HG02970 (cell line): ENCODE measurements at regions not wholly inside any gene's neighbourhood (a gene's known extent, or its start where the extent isn't known, plus 50 kb on each side); places are given as distances from the start of the nearest gene placed in this dataset.
"Not testable (repeated sequence)": the region's sequence is repeated elsewhere in the genome, so short reads cannot be mapped to it uniquely, and the experiment has no call there.

Experiments
- ATAC-seq: cut with Tn5 transposase; IDR thresholded peaks from one replicate; pipeline ENCODE4 v1.9.1; 2021; ENCODE audit warnings: mild to moderate bottlenecking, moderate library complexity, moderate number of reproducible peaks; ENCODE audit not compliant: unreplicated experiment, low FRiP score

DNA sequence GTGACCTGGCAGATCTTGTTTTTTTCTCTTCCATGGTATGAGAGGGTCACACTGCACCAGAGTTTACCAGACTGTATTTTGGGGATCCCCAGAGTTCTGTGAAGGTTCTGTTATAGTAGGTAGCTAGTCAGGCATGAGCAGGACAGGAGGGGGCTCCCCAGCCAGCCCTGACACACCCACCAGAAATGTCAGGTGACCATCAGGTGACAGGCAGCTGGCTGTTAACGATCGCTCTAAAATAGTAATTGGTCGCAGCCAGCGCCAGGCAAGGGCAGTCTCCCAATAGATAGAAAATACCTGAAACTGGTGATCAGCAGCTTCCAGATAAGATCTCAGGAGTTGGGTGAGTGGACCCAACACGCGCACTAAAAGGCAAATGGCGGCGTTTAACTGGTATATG, 264.9 kb downstream of the RHOU start:
- ATAC-seq: no peak

DNA sequence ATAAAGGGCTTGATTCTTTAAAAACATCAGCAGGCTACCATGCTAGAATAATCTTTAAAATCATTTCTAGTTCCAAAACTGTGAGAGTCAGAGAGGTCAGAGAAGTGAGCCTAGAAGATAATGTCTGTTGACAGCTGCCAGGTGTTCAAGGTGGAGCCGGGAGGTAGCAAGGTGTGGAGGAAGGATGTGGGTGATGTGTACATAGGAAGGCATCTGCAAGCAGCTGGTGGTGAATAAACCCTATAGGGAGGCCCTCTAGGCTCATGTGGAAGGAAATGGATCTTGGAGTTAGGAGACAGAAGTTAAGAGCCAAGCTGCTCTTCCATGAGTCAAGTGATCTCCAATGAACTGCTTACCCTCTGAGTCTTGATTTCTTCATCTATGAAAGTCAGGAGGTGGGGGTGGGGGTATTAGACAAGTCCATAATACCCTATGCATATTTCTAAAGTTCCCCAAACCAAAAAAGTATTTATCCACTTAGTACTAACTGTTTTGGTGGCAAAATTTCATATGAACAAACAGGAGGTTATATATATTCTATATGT, 266.3 kb downstream of the RHOU start:
- ATAC-seq: no peak

DNA sequence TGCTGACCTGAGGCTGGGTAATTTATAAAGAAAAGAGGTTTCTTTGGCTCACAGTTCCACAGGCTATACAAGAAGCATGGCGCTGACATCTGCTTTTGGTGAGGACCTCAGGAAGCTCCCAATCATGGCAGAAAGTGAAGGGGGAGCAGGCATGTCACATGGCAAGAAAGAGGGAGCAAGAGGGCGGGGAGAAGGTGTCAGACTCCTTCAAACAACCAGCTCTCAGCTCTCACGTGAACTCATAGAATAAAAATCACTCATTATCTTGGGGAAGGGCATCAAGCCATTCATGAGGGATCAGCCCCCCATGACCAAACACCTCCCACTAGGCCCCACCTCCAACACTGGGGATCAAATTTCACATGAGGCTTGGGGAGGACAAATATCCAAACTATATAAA, 266.8 kb downstream of the RHOU start:
- ATAC-seq: no peak

DNA sequence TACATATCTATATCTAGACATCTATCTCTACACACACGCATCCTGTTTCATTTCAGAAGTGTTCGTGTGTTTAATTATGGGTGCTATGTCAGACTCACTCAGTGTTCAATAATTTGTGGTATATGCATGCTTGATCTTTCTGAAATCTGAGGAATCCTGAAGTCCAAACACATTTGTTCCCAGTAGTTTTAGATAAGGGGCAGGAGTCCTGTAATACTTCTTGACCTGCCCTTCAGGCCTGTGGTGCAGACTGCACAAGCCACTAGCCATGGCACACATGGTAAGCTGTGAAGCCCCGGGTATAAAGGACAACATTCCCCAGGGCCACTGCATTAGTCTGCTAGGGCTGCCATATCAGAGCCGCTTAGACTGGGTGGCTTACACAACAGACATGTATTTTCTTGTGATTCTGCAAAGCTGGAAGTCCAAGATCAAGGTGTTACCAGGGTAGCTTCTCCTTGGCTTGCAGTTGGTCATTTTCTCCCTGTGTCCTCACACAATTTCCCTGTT, 267.2 kb downstream of the RHOU start:
- no peak for ATAC-seq

DNA sequence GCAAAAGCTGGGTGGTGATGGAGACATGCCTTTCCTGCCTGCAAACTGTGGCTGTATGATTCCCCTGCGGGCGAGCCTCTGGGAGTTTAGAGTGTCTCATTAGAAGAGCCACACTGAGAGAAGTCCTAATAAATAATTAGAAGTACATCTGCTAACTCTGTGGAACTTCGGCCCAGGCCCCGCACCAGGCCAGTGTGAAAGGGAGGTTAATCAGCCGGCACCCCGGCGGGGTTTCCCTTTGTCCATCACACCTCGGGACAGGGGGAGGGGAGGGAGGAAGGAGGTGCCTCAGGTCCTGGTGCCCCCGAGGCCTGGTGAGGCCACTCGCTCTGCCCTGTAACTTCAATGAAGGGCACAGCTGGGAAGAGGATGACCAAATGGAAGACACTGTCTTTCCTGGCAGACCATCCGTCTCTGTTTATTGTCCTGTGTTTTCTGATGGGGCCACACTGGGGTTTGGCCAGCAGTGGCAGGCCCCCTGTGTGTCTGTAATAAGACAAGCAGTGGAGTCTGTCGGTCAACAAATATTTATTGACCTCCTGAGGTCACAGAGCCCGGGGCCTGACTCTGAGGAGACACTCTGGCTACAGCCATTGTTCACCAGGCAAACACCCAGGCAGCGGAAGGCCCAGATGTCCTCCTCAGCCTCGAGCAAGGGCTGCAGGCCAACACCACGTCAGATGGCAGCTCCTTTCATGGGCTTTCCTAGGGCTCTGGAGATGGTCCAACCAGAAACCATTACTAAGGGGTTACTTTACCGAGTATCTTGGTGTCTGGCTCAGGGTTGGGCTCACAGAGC, 267.5 kb upstream of the RAB4A start:
- no peak for ATAC-seq

DNA sequence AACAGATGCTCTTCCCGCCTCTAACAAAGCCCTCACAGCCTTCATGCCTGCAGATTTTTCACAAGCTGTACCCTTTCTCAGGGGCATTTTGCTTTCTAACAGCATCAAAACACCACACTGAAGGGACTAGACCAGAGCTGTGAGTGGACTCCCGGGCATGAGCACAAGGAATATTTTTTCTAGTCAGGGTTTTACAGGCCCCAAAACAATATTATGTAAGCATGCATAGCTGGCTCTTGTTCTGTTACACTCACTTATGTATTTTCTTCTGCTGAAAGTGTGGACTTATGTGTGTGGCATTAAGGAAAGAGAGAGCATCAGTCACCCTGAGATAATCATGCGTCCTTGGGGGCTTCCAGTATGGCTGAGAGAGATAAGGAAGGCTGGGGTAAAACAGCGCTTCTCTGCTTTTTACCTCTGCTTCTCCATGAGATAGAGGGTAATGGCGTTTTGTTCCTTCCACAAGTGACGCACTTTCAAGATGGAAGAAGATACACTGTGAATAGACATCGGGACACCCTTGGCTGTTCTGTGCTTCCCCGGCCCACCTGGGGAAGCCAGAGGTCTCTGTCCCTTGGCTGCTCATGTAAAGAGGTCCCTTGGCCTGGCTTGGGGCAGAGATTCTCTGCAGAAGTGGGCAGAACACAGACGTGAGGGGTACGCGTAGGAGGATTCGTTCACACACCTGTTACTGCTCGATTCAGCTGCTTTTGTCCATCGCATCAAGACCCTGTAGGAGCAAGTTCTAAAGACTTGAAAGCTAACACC, 266.7 kb upstream of the RAB4A start:
- ATAC-seq: no peak

DNA sequence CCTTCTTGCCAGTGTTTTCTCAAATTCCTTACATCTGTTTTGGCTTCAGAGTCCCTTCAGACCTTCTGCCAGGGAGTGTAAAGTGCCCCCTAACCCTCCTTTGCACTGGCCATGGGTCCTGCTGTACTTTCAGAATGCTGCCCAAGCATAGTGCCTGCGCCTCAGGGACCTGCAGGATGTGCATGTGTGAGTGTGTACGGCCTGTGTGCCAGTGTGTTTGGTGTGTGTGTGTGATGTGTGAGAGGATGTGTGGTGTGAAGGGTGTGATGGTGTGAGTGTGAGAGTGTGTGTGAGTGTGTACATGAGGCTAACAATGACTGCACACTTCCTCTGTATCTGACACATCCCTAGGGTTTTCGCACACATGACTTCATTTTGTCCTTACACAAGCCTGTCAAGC, 265.8 kb upstream of the RAB4A start:
- ATAC-seq: no peak

DNA sequence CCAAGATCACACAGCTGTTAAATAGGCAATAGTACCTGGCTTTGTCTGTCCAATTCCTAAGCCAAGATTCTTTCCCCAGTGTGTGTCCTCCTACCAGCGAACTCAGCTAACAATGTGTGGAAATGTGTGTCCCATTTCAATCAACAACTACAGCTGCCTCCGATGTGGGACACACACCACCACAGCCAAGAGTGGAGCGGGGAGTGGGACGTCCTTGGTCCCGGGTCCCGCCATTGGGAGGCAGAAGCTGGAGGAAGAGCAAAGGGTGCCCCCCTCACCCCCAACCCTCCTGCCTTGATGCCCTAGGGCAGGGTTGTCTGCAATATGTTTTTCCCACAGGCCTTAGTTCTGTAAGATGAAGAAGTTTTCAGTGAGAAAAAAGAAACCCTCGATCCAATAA, 265.4 kb upstream of the RAB4A start:
- ATAC-seq: no peak

DNA sequence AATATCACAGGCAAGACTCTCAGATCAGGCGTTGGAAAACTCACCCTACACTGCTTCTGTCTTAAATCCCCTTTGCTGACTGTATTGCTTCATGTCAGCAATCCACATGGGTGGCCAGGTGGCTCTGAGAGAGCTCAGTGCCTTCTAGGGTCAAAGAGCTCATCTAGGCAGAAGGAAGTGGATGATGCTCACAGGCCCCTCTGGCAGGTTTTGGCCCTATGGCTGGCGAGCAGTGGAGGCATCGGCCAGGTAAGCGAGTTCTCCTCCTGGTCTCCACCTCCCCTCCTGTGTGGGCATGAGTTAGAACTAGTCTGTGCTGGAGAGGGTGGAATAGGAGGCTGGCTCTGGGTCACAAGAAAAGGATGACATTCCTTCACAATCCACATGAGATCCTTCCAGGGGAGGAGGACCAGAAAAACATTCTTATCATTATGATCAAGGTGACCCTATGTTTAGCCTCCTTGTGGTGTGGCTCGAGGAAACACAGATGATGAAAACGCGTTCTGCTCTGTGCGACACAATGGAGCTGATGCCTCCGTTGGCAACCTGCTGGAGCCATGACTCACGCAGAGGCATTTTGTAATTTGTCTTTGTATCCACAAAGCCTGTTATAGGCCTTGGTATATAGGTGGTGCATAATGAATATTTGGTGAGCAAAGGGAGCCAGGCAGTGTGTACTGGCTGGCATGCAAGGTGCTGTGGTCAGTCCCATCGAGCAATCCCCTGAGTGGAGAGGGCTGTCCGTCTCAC, 264.6 kb upstream of the RAB4A start:
- no peak for ATAC-seq

DNA sequence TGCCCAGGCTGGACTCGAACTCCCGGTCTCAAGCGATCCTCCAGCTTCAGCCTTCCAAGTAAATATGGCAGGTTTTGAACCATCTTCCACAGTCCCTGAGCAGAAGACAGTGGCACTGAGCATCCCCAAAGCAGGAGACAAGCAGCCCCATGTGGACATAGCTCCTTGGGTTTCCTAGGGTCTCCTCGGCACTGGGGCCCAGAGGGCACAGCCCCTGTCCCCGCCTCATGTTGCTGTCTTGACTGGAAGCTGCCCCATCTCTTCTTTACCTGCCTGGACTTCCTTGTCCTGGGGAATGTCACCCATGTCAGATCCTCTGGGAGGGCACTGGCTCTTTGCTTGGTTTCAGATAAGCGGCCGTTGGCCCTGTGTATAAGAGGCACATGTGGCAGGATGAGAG, 263.7 kb upstream of the RAB4A start:
- ATAC-seq: no peak

DNA sequence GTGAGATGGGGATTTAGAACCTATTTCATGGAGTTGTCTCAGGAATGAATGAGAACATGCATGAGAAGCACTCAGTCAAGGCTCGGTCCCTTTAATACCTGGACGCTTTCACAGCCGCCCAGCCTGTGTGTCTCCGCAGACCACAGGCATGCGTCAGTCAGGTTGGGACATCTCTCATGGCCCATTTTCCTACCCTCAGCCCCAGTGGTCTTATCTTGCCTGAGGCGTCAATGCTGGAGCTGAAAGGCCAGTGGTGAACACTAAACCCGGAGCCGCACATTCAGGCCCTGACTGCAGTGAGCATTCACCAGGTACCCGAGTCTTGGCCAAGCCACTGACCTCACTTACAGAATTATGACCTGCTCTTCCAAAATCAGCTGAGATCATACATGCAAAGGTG, 263.2 kb upstream of the RAB4A start:
- ATAC-seq: no peak

DNA sequence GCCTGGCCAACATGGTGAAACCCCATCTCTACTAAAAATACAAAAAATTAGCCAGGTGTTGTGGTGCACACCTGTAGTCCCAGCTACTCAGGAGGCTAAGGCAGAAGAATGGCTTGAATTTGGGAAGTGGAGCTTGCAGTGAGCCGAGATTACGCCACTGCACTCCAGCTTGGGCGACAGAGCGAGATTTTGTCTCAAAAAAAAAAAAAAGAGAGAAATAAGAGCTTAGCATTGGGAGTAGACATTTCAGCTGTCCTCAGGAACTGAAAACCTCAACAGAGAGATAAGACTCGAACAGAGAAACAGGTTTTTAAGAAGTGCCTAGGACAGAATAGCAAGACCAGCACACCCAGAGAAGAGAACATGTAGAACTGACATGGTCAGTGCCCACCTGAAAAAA, 262.6 kb upstream of the RAB4A start:
- not testable (repeated sequence) for ATAC-seq

DNA sequence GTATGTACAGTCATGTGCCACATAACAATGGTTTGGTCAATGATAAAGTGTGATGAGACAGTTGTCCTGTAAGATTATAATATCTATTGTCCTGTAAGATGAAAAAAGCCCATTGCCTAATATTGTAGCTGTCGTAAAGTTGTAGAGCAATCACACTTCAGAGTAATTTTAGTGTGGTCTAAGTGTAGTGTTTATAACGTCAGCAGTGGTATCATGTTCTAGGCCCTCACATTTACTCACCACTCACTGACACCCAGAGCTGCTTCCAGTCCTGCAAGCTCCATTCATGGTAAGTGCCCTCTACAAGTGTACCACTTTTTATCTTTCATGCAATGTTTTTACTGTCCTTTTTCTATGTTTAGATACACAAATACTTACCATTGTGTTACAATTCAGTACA, 259.9 kb upstream of the RAB4A start:
- no peak for ATAC-seq

DNA sequence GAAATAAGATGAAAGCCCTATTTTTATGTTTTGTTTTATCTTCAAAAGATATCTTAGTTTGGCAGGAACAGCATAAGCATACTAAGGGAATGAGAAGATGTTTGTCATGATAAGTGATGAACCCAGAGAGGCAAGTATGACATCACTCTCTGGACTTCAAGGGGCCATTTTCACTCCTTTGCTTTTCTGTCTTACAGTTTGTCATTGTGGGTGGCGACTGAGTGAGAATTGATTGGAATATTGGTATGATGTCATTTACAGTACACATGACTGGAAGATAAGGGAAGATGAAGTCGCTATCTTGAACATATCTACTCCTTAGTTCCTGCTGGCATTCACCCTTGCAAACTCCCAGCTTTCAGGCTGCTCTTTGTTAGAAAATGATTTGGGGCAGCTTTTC, 258.1 kb upstream of the RAB4A start:
- ATAC-seq: no peak

DNA sequence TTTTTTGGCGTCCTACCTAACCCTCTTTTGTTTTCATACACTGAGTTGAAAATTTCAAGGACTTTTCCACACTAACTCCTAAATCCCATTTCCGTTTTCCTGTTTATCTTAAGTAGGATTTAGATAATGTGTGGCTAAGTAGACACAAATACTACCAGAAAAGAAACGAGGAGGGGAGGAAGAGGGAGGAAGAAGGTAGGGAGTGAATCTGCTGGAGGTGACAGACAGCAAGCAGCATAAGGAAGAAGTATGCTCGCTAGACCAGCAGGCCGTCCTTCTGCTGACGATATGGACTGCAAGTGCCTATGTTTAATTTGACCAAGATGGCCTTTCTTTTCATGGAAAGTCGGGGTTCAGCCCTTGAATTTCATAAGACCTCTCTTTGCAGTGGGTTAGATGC, 256.9 kb upstream of the RAB4A start:
- no peak for ATAC-seq

DNA sequence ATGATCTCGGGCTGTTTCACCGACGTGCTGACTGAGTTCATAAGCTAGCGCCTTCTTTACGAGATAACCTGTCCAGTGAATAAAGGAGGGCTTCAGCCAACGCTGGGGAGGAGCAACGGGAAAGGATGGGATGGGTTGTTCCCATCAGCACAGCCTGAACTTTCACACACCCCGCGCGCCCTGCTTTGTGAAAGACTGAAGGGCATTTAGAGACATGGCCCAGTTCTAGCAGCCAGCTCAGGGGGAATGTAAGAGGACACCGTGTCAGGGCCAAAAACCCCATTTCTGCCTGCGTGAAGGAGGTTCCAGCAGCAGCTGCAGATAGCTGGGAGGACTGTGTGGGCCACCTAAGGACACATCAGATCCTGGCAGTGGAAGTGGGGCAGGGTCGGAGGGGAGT, 255.1 kb upstream of the RAB4A start:
- no peak for ATAC-seq

DNA sequence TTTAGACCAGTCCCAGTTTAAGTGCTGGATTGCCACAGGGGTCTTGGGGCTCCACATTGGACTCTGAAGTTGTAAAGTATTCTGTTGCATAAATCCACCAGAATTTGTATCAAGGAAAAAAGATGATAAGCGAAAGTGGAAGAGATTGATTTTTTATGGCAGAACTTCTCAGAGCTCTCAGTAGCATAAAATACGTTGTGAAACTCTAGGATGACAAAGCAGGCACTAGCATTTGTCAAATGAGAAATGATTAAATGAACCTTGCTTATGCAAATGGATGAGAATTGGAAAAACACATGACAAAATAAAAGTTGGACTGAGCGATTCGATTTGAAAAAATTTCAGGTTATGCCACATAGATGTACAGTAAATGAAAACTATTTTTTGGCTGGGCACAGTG, 253.8 kb upstream of the RAB4A start:
- ATAC-seq: no peak

DNA sequence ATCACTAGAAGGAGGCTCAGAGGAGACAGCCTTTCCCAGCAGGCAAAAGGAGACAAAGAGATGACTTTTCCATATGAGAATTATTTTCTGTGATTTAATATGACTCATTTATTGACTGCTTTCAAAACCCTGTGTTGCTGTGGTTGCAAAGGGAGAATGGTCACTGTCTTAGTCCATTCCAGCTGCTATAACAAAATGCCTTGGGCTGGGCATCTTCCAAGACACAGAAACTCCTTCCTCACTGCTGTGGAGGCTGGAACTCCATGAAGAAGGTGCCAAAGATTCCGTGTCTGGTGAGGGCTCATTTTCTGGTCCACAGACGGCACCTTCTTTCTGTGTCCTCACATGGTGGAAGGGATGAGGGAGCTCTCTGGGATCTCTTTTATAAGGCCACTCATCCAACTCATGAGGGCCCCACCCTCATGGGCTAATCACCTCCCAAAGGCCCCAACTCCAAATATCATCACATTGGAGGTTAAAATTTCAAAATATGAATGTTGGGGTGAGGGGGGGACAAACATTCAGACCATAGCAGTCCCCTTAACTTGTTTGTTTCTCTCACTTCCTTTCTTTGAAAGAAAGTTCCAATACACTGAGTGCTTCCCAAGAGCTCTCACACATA, 252.1 kb upstream of the RAB4A start:
- ATAC-seq: no peak

DNA sequence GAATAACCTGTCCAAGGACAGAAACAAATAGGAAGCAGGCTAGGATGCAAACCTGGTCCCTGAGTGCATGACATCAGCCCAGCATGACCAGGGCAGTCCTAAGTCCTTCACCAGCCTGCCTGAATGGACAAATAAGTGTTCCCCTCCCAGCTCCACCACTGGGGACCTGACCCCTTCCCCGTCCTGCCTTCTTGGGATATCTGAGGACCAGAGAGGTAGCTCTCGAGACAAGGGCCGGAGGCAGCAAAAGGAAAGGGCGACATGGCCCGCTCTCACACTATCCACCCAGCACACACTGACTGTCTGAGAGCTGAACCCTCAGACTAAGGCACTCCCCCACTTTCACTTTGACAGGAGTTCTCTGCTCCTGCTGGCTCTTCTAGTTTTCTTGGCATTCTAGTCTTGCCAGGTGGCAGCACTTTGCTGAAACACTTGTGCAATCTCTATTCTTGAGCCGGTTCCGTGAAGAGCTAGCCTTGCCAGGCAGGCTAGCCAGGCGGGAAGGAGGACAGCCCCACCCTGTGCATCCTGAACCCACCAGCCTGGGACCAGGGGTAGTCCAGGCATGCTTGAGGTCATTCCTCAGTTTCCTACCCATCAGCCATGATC, 251.1 kb upstream of the RAB4A start:
- no peak for ATAC-seq

DNA sequence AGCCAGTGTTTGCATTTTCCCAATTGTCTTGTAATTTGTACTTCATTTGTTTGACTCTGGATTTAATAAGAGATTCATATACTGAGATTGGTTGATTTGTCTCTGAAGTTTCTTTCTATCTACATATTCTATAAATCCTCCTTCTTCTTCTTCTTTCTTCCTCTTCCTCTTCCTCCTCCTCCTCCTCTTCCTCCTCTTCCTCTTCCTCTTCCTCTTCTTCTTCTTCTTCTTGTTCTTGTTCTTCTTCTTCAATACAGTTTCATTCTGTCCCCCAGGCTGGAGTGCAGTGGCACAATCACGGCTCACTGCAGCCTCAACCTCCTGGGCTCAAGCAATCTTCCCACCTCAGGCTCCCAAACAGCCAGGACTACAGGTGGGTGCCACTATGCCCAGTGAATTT, 249.9 kb upstream of the RAB4A start:
- ATAC-seq: not testable (repeated sequence)
